ENCODE measurements at regions not wholly inside any gene's neighbourhood (a gene's known extent, or its start where the extent isn't known, plus 50 kb on each side); places are given as distances from the start of the nearest gene placed in this dataset.

DNA sequence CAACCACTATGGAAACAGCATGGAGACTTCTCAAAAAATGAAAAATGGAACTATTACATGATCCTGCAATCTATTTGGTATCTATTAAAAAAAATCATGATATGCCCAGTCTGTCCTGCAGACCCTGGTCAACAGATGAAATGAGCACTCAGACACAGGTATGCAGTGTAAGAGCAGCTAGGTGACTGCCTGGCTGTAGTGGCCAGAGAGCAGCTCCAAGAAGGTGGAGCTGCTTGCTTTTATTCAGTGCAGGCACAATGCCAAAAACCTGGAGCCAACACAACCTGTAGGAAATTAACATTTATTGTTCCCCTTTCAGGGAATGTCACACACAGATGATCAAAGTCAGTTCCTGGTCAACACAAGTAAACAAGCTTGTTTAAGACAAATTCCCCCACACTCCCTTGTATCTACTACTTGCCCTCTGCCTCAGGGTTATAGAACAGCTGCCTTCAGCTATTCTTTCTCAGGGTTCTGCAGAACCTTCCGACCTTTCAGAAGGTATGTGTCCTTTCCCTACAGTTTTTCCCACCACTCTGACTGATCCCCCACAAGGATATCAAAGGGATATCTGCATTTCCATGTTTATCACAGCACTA is 933.7 kb upstream of the SLITRK5 start:
- POLR2A ChIA-PET = no interaction called here
- DNase-seq (ENCODE audit: low read depth, low spot score) = no peak
- H3K27me3 ChIP-seq (ENCODE audit: control insufficient read depth, insufficient read depth, low read length) = no peaks in the 10 kb centered on the region
- TF ChIP-seq, protein P1, sequence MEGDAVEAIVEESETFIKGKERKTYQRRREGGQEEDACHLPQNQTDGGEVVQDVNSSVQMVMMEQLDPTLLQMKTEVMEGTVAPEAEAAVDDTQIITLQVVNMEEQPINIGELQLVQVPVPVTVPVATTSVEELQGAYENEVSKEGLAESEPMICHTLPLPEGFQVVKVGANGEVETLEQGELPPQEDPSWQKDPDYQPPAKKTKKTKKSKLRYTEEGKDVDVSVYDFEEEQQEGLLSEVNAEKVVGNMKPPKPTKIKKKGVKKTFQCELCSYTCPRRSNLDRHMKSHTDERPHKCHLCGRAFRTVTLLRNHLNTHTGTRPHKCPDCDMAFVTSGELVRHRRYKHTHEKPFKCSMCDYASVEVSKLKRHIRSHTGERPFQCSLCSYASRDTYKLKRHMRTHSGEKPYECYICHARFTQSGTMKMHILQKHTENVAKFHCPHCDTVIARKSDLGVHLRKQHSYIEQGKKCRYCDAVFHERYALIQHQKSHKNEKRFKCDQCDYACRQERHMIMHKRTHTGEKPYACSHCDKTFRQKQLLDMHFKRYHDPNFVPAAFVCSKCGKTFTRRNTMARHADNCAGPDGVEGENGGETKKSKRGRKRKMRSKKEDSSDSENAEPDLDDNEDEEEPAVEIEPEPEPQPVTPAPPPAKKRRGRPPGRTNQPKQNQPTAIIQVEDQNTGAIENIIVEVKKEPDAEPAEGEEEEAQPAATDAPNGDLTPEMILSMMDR (IDR thresholded peaks at IDR 0.05; ENCODE audit: low read depth, low read length) = no peak
- H3K27ac ChIP-seq (ENCODE audit: low read depth, low read length) = no peak overlapping the region
- CTCF ChIA-PET = no interaction called here
- H3K9me3 ChIP-seq (ENCODE audit: control insufficient read depth, insufficient read depth, low read length) = no peaks in the 10 kb centered on the region
- no peak overlapping the region for H3K4me3 ChIP-seq (ENCODE audit: low read depth, low read length)

DNA sequence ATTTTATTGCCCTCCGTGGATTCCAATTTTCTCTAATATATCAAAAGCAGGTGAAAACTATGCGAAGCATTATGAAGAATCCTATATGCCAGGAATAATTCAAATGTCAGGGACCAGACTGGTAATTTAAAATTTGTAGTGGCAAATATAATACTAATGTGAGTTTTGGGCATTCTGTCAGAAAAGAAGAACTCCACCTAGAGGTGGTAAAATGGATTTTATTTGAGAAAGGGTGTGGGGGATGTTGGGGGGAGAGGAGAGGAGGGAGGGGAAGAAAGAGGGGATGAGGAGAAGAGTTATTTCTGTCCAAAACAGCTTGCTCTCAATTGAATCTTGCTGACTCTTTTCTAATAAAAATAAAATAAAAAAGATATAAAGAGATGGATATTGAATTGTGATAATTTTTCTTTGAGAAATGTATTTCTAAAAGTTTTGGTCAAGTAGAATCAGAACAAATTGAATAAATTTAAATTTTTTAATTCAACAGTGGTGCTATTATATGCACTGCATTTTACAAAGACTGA is 929.3 kb upstream of the SLITRK5 start:
- H3K27me3 ChIP-seq (ENCODE audit: control insufficient read depth, insufficient read depth, low read length) = no peaks in the 10 kb centered on the region
- no peak overlapping the region for H3K27ac ChIP-seq (ENCODE audit: low read depth, low read length)
- POLR2A ChIA-PET = no interaction called here
- no peak overlapping the region for H3K4me3 ChIP-seq (ENCODE audit: low read depth, low read length)
- TF ChIP-seq, protein P1 (IDR thresholded peaks at IDR 0.05; ENCODE audit: low read depth, low read length) = peak; percentile 19; the same call in 1 of the 2 replicates
- no peaks in the 10 kb centered on the region for H3K9me3 ChIP-seq (ENCODE audit: control insufficient read depth, insufficient read depth, low read length)
- CTCF ChIA-PET = no interaction called here
- no peak for DNase-seq (ENCODE audit: low read depth, low spot score)

DNA sequence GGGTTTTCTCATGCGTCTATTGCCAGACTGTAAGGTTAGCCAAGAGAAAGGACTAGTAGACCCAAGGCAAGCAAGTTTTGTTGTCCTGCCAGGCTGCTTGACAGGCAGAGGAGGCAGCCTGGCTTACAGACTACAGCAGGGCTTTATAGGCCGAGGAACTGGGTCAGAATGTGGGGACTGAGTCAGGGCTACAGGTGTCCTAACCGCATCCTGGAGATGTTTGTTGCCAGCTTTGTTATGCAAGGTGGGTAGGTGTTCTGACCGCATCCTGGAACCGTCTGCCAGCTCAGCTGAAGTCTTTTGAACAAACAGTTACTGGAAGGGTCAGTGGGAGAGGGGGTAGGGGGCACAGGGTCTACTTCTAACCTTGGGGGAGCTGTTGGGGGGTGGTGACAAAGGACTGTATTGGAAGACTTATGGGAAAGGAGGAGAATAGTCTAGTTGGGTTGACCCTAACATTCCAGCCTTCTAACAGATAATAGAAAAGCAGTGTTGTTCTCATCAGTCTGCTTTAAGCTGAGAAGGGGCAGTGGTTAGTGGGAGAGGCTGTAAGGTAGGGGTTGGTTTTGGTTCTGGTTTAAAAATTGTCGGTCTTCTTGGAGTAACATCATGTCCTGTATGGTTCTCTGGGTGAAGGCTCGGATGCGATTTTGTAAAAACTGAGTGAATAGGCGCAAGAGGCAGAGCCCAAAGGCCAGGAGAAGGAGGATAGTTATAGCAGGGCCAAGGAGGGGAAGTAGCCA is 913.8 kb upstream of the SLITRK5 start:
- ChIA-PET POLR2A (no interaction called here), CTCF (no interaction called here)
- no peaks in the 10 kb centered on the region for H3K27me3 ChIP-seq (ENCODE audit: control insufficient read depth, insufficient read depth, low read length)
- TF ChIP-seq, protein P1 (IDR thresholded peaks at IDR 0.05; ENCODE audit: low read depth, low read length) = no peak
- DNase-seq (ENCODE audit: low read depth, low spot score) = no peak
- H3K27ac ChIP-seq (ENCODE audit: low read depth, low read length) = no peak overlapping the region
- H3K4me3 ChIP-seq (ENCODE audit: low read depth, low read length) = no peak overlapping the region
- no peaks in the 10 kb centered on the region for H3K9me3 ChIP-seq (ENCODE audit: control insufficient read depth, insufficient read depth, low read length)

DNA sequence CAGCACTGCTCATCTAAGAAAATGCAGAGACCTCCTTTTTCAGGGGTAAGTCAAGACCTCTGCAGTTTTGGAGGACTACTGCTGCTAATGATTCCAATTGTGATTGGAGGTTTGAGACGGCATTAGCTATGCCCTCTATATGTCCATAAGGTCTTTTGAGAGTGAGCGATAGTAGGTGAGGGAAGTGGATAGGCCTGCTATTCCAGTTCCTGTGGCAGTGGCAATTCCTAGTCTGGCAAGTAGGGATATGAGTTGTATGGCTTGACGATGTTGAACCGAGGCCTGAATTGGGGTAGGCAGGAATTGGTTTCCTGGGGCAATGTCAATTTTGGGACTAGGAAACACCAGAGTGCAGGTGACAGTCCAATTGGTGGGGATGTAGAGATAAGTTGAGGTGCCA is 913.1 kb upstream of the SLITRK5 start:
- Histone ChIP-seq H3K4me3 (ENCODE audit: low read depth, low read length) (no peak overlapping the region), H3K27me3 (ENCODE audit: control insufficient read depth, insufficient read depth, low read length) (no peaks in the 10 kb centered on the region), H3K9me3 (ENCODE audit: control insufficient read depth, insufficient read depth, low read length) (no peaks in the 10 kb centered on the region), H3K27ac (ENCODE audit: low read depth, low read length) (no peak overlapping the region)
- CTCF ChIA-PET = no interaction called here
- TF ChIP-seq, protein P1 (IDR thresholded peaks at IDR 0.05; ENCODE audit: low read depth, low read length) = no peak
- no peak for DNase-seq (ENCODE audit: low read depth, low spot score)
- POLR2A ChIA-PET = no interaction called here

DNA sequence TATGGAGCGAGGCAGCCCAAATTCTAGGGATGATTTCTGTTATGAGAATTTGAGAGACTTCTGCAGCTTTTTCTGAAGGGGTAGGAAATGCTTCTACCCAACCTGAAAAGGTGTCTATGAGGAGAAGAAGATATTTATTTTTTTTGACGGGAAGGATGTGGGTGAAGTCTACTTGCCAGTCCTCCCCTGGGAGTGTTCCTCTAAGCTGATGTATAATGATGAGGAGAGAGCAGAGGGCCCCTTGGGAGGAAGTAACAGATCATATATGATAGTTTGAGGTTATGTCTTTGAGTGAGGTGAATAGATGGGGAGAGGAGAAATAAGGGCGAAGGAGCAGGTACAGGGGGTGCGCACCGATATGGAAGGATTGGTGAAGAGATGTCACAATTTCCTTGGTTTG is 910.6 kb upstream of the SLITRK5 start:
- Histone ChIP-seq H3K27me3 (ENCODE audit: control insufficient read depth, insufficient read depth, low read length) (no peaks in the 10 kb centered on the region), H3K27ac (ENCODE audit: low read depth, low read length) (no peak overlapping the region), H3K9me3 (ENCODE audit: control insufficient read depth, insufficient read depth, low read length) (no peaks in the 10 kb centered on the region; the same call in 1 of the 2 replicates), H3K4me3 (ENCODE audit: low read depth, low read length) (no peak overlapping the region)
- no peak for DNase-seq (ENCODE audit: low read depth, low spot score)
- CTCF ChIA-PET = no interaction called here
- TF ChIP-seq, protein P1 (IDR thresholded peaks at IDR 0.05; ENCODE audit: low read depth, low read length) = no peak
- POLR2A ChIA-PET = no interaction called here
